ENCODE measurements at regions not wholly inside any gene's neighbourhood (a gene's known extent, or its start where the extent isn't known, plus 50 kb on each side); places are given as distances from the start of the nearest gene placed in this dataset.

GRCh38 chr18:68475883-68476282, 239.0 kb downstream of the TMX3 start:
- no peaks in the 10 kb centered on the region for H3K9me3 ChIP-seq (ENCODE audit: insufficient read depth, low read depth, low read length)
- H3K4me3 ChIP-seq (ENCODE audit: low read length, poor library complexity, severe bottlenecking), result no peak overlapping the region
- H4K20me1 ChIP-seq (ENCODE audit: insufficient read depth, low read length, poor library complexity, severe bottlenecking), result no peaks in the 10 kb centered on the region
- no peaks in the 10 kb centered on the region for H3K79me2 ChIP-seq (ENCODE audit: insufficient read depth, low read length)
- H3K9me2 ChIP-seq (replicated peaks; ENCODE audit: low read depth, low read length), result no peaks in the 10 kb centered on the region
- H3K4me1 ChIP-seq (ENCODE audit: insufficient read depth, low read length, poor library complexity, severe bottlenecking), result no peaks in the 10 kb centered on the region
- H3K4me2 ChIP-seq (ENCODE audit: low read depth, low read length, poor library complexity, severe bottlenecking), result no peak overlapping the region
- H3K36me3 ChIP-seq (ENCODE audit: insufficient read depth, low read length), result no peaks in the 10 kb centered on the region
- H3K27me3 ChIP-seq (ENCODE audit: insufficient read depth, low read length, poor library complexity, severe bottlenecking), result no peaks in the 10 kb centered on the region
- no peak overlapping the region for H2AFZ ChIP-seq (ENCODE audit: low read length)
- no peak overlapping the region for H3K9ac ChIP-seq (ENCODE audit: low read depth, low read length, poor library complexity, severe bottlenecking)
- no peaks in the 10 kb centered on the region for H3F3A ChIP-seq (ENCODE audit: low read depth)
- TF ChIP-seq CTCF (conservative IDR thresholded peaks at IDR 0.05; ENCODE audit: low read length) (no peak), EZH2phosphoT487 (IDR thresholded peaks at IDR 0.05; ENCODE audit: borderline replicate concordance) (no peak)

- Histone ChIP-seq H3K27me3 (ENCODE audit: insufficient read depth, low read length, poor library complexity, severe bottlenecking) (no peaks in the 10 kb centered on the region), H3K4me2 (ENCODE audit: low read depth, low read length, poor library complexity, severe bottlenecking) (no peak overlapping the region), H3K4me3 (ENCODE audit: low read length, poor library complexity, severe bottlenecking) (no peak overlapping the region), H3K79me2 (ENCODE audit: insufficient read depth, low read length) (no peaks in the 10 kb centered on the region), H3K36me3 (ENCODE audit: insufficient read depth, low read length) (no peaks in the 10 kb centered on the region), H3K9ac (ENCODE audit: low read depth, low read length, poor library complexity, severe bottlenecking) (no peak overlapping the region), H3K9me3 (ENCODE audit: insufficient read depth, low read depth, low read length) (no peaks in the 10 kb centered on the region), H2AFZ (ENCODE audit: low read length) (no peak overlapping the region), H3K9me2 (replicated peaks; ENCODE audit: low read depth, low read length) (no peaks in the 10 kb centered on the region), H4K20me1 (ENCODE audit: insufficient read depth, low read length, poor library complexity, severe bottlenecking) (no peaks in the 10 kb centered on the region), H3F3A (ENCODE audit: low read depth) (no peaks in the 10 kb centered on the region), H3K4me1 (ENCODE audit: insufficient read depth, low read length, poor library complexity, severe bottlenecking) (no peaks in the 10 kb centered on the region)
- TF ChIP-seq EZH2phosphoT487 (IDR thresholded peaks at IDR 0.05; ENCODE audit: borderline replicate concordance), result no peak
- no peak for TF ChIP-seq CTCF (conservative IDR thresholded peaks at IDR 0.05; ENCODE audit: low read length)
These were observed 242.1 kb downstream of the TMX3 start for GRCh38 chr18:68472701-68473295.

GRCh38 chr18:68469049-68469625, 245.8 kb downstream of the TMX3 start:
- no peak for TF ChIP-seq EZH2phosphoT487 (IDR thresholded peaks at IDR 0.05; ENCODE audit: borderline replicate concordance)
- TF ChIP-seq CTCF (conservative IDR thresholded peaks at IDR 0.05; ENCODE audit: low read length), result no peak
- Histone ChIP-seq H3K36me3 (ENCODE audit: insufficient read depth, low read length) (no peaks in the 10 kb centered on the region), H4K20me1 (ENCODE audit: insufficient read depth, low read length, poor library complexity, severe bottlenecking) (no peaks in the 10 kb centered on the region), H3K4me1 (ENCODE audit: insufficient read depth, low read length, poor library complexity, severe bottlenecking) (no peaks in the 10 kb centered on the region), H2AFZ (ENCODE audit: low read length) (0 out of 2 replicates have a peak overlapping the region, but pooled peaks have one; percentile 15), H3K27me3 (ENCODE audit: insufficient read depth, low read length, poor library complexity, severe bottlenecking) (no peaks in the 10 kb centered on the region), H3K9me3 (ENCODE audit: insufficient read depth, low read depth, low read length) (no peaks in the 10 kb centered on the region), H3K4me3 (ENCODE audit: low read length, poor library complexity, severe bottlenecking) (no peak overlapping the region), H3K79me2 (ENCODE audit: insufficient read depth, low read length) (no peaks in the 10 kb centered on the region), H3F3A (ENCODE audit: low read depth) (no peaks in the 10 kb centered on the region), H3K9me2 (replicated peaks; ENCODE audit: low read depth, low read length) (no peaks in the 10 kb centered on the region), H3K4me2 (ENCODE audit: low read depth, low read length, poor library complexity, severe bottlenecking) (no peak overlapping the region), H3K9ac (ENCODE audit: low read depth, low read length, poor library complexity, severe bottlenecking) (no peak overlapping the region)
